ENCODE measurements at regions not wholly inside any gene's neighbourhood (a gene's known extent, or its start where the extent isn't known, plus 50 kb on each side); places are given as distances from the start of the nearest gene placed in this dataset.

DNA sequence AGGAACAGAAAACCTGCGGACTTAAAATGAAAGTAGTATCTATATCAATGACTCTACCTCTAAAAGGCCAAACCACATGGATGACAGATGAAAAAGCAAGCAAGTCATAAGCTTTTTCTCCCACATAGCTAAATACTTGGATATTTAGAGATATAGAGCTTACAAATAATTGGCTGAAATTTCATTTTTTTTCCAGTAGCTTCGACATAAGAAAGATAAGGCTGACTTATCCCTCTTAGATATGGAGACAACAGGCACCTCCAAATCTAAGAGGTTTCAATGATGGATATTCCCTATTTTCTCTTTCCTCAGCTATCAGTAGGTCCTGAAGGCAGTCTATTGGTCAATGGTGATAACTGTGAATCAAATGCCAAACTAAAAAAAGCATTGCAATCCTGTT lies 460.3 kb downstream of the MEIS1 start:
- DNase-seq (ENCODE audit: low read depth) = no peak

DNA sequence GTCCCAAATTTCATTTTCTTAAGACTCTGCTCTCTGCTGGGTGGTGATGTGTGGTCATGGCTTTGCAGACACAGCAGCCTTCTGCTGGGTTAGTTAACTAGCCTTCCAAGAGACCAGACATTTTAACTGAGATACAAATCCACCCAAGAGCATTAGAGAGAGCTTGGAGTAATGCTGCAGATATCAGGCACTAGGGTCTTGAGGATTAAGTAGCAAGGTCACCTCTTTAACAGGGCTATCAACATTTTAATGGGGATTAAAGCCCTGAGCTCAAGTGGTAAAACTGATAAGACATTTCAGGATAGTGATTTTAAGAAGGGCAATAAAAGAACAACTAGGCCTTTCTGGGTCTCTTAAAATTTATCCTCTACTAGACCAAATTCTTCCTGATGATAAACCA lies 461.2 kb downstream of the MEIS1 start:
- no peak for DNase-seq (ENCODE audit: low read depth)

DNA sequence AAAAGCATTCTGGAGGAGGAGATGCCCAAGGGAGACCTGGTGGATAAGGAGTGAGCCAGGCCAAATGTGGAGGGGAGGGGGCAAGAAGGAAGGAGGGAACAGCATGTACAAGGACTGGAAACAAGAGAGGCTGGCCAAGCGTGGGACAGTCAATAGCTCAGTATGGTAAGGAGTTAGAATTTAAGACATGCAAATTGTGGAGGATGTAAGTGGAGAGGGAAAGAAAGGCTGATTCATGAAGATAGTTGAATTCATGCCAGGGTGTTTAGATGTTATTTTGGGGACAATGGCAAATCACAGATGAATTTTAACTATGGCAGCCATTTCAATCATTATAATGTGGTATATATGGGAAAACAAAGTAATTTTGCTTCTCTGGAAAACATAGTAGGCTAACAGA lies 462.3 kb downstream of the MEIS1 start:
- DNase-seq (ENCODE audit: low read depth) = peak; percentile 22

DNA sequence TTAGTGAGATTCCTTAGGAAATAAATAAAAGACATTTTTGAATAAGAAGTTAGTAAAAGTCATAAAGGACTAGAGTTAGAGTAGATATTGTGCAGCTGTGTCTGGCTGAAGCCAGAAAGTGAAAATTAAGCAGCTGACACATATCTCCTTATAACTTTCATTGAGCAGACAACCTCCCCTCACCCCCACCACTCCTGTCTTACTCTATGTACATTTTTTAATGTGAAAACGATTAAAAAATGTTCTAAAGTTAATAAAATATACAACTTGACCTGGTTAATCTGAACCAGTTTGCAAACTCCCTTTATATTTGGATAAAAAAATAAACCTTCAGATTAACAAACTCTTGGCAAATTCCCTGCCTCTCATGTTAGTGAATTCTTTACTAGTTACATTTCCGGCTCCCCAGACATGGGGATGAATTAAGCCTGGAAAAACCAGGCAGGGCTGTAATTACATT lies 462.8 kb downstream of the MEIS1 start:
- DNase-seq (ENCODE audit: low read depth) = no peak

DNA sequence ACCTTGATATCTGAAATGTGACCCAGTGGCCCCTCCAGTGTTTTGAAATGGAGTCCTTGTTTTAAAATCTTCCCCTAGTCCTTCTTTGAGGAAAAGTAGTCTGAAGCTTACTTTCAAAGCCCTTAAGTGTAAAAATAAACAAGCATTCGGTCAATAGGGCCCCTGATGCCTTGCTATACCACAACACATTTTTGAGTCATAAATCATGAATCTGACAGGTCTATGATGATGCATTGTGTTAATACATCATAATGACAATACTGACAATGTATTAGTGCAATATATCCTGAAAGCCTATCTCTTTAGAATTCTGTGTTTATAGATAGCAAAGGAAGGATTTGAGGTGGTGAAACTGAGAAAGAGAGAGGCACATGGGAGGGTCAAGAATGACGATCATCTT lies 464.2 kb downstream of the MEIS1 start:
- no peak for DNase-seq (ENCODE audit: low read depth)

DNA sequence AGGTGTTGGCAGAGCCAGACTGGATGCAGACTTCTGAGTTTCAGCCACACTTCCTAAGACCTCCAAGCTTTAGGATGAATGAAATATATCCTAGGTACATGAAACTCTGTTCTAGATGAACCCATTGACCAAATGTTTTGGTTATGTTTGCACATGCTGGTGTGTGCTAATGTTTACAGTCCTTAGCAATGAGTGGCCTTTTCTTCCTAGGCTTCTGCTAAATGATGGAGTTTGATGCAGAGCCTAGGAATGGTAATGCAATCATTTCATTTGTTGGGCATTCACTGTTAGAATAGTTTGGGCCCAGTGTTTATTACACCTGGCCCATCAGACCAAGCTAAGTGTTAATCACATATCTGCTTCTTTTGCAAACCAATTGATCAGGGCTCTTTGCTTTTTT lies 464.7 kb downstream of the MEIS1 start:
- peak; percentile 9 for DNase-seq (ENCODE audit: low read depth)

DNA sequence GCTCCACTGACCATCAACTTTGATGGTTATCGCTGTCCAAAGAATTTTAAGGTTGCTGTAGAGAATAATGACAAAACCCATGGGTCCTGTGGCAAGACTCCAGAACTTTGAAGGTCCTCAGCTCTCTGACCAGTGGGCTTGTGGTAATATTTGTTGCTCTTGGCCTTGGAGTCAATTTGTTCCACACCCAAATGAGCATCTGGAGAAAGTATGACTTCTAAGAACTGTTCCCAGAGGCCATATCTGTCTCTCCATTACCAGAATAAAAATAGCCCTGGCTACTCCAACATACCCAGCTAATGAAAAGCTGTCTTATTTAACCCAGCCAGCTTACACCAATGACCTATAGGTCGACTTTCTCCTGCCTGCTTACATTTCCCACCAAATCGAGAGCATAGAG lies 466.4 kb downstream of the MEIS1 start:
- DNase-seq (ENCODE audit: low read depth) = no peak

DNA sequence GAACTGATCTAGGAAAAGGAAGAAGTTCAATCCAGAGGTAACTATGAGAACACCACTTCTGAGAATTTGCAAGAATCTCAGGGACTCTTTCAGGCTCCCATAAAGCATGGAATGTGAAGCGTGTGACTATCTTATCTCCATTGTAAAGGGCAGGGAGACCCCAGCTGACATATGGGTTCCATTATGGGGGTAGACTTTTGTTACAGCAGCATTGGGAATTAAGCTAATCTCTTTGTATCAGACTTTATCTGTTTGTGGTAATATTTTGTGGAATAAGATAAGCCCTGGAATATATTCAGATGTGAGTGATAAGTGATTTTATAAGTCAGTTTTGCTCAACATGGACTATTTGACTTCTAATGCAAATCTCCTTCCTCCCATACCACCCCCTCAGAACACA lies 468.3 kb downstream of the MEIS1 start:
- DNase-seq (ENCODE audit: low read depth) = no peak

DNA sequence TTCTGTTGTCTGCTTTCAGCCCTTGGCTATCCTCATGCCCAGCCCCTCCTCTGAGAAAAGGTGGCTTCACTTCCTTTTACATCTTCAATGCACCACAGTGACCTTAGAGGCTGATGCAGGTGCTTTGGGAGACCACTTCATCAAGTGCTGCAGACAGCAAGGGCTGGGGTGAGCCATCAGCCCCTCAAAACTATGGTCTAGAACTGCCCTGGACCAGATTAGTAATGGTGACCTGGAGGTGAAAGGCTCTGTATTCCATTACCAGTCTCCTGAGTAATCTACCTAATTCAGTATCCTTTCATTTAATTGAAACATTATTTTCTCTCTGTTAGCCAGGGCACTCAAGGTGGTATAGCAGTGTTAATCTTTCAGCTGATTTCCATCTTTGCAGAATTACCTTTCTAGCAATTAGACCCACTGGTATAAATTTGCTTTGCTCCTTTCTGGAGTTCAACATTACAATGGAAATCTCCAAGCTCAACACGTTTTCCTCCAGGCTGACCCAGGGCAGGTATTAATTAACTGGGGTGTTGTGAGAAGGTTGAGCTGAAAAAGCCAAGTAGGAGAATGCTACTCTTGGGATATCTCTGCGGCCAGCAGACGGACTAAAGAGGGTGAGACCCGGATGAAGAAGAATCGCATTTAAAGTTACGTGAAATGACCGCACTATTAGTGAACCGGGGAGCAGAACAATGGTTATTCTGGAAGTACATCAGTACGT lies 469.0 kb downstream of the MEIS1 start:
- DNase-seq (ENCODE audit: low read depth) = no peak

DNA sequence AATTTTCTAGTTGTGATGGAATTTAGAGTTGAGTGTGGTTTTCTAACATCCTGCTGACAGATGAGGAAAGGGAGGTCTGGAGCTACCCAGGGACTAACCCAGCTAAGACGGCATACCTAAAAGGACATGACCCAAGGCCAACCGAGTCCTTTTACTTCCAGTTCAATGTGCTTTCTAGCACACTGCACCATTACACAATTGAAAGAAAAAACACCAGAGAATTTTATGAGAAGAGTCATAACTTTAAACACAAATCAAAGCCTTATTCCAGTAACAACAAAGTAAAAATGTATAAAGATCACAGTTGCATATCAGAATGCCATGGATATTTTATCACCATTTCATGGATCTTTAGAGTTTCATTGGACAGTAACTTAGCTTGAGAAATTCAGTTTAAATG lies 480.3 kb downstream of the MEIS1 start:
- no peak for DNase-seq (ENCODE audit: low read depth)

DNA sequence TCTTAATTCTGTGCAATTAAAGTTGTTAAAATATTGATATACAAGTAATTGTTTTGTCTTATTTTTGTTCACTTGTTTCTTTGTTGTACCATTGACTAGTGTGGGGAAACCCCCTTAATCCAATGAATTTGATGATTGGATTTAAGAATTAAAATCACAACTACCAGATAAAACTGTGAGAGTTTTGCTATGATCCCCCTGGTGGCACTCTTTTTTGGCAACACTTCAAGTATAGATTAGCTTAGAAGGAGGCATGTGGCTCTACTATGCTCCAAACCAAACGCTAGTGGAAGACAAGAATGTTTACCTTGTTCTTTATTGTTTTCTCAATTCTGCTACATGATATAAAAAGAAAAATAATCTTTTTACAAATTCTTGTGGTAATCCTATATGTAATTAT lies 477.8 kb upstream of the ETAA1 start:
- DNase-seq (ENCODE audit: low read depth) = no peak

DNA sequence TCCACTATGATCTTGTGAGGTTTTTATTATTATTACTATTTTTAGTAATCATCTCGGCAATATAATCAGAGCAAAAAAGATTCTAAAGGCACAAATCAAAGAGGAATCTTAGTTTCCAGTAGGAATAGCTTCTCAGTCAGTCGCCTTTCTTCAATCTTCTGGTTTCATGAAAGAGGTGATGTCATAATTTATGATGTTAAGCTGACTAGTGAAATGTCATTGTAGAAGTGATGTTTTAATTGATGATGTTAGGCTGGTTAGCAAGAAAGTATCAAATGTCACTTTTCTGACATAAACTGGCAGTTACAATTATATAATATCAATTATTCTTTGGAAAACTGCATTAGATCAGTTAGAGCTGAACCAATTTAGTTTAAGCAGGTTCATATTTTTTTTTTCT lies 476.7 kb upstream of the ETAA1 start:
- DNase-seq (ENCODE audit: low read depth) = no peak

DNA sequence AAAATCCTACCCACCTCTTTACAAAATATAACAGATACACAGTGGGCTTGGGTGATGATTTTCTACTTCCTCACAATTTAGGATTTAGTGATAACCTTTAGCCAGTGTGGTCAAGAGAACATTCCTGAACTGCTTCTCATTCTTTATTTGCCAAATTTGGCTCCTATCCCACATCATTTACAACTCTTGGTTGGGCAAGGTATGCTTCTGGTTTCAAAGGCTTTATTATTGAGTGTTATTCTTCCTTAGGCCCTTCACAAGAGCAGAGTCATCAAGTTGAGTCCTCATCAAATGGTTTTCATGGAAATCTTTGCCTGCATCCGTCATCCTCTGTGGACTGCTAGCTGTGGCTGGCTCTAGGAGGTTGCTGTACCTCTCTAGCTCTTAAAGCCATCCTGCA lies 472.0 kb upstream of the ETAA1 start:
- peak; percentile 47 for DNase-seq (ENCODE audit: low read depth)

DNA sequence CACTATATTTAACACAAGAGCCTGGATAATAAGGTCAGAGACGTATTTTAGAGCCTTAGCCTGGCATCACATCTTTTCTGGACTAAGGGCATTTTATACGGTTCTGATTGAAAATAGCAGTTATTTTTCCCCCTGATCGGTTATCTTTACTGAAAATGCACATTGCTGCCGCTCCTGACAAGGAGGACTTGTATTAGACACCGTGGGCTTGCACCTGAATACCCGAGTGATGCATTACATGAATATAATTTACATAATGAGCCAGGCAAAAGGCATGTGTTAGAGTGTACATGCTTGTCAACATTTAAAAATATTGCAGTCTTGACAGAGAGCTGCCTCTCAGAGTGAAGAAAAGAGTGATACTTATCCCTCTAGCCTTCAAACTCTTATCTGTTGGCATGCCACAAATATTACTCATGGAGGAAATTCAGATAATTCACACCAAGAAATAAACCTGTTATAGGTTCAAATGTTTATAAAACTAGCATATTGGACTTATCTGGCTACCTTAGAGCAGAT lies 470.5 kb upstream of the ETAA1 start:
- DNase-seq (ENCODE audit: low read depth) = no peak

DNA sequence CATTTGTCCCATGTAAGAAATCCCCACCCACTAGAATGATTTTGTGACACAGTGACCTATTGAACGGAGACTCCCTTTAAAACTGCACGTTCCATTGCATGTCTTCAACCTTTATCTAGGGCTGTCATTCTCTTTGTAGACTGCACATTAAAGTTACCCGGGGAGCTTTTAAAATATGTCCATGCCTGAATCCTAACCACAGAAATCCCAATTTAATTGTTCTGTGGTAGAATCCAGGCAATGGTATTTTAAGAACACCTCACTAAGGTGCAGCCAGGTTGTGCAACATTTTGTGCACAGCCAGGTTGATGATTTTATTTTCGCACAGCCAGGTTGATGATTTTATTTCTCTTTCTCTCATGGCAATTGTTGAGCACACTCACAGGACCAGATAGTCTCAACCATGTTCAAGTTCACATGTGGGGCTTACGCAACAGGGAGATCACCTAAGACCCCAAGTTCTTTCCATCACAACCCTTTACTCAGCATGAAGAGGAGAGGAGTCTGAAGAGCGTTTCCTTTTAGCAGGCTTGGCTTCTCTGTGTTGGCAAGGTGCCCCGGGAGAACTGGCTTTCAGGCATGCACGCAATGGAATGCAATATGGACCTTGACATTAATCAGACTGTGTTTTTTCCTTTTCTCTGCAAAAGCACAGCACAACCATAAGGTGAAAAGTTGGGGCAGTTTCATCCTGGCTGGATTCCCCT lies 467.3 kb upstream of the ETAA1 start:
- DNase-seq (ENCODE audit: low read depth) = peak; percentile 43

DNA sequence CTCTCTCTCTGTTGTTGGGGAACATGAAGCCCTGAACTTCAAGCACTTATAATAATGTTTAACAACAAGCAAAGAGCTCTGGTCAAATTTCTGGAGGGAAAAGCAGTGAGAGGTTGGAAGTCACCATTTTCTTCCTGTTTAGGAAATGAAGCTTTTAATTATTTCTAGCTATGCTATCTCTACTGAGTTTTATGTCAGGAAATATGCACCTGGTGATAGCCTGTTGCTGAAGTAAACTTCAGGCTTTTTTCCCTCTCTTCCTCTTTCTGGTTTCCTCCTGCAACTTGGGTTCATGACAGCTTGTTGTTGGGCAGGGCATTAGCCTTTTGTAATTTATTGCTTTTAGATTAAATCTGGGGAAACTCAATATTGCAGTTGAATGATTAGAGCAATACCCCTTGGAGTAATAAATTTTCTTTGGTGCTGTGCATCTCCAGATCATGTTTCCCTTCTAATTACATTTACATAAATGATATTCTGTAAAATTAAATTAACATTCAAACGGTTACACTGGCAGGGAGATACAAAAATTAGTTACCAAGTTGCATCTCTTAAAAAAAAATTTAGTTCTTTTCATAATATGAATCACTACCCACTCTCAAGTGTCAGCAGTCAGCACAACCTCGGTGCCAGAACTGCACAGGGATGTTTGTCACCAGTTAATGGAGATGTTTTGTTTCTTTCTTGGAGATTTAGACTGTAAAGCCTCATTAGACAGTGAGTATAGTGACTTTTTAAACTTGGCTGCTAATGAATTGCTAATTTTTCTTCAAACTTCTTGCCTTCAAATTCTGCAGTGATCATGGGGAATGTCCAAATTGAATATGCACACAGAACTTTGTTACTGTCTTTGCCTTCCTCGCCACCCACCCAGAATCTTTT lies 466.6 kb upstream of the ETAA1 start:
- DNase-seq (ENCODE audit: low read depth) = no peak

DNA sequence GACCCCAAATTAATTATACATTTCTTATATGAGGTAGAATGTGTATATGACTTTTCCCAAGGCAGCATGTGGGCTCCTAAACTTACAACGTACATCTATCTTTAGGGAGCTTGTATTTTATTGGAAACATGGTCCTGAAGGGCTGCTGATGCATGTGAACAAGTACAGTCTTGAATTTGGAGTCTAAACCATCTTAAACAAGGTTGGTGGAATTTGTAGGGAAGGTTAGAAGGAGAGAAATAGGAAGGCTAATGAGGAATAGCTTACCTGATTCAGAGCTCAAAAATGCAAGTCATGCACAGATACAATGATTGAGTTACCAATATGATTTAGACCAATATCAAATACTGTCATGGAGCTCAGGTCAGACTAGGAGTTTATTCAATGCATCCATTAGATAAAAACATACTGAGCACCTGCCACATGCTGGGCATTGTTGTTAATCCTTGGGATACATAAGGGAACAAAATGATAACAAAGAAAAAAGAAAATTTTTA lies 458.6 kb upstream of the ETAA1 start:
- DNase-seq (ENCODE audit: low read depth) = no peak

DNA sequence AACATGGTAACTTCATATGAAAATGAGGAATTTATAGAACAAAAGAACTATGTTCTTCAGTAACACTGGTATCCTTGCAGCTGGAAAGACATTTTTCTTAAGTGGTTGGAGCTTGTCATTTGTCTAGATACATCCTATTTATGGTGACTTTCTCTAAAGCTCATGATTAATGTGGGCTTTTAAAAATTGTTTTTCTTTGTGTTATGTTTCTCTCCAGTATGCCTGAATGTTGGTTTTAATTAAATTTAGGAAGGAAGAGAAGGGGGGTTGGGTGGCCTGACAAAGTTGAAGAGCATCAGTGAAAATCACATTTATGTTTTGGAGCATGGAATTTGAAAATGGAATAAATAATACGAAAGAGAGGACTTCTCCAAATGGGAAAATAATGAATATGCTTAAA lies 457.1 kb upstream of the ETAA1 start:
- DNase-seq (ENCODE audit: low read depth) = no peak

DNA sequence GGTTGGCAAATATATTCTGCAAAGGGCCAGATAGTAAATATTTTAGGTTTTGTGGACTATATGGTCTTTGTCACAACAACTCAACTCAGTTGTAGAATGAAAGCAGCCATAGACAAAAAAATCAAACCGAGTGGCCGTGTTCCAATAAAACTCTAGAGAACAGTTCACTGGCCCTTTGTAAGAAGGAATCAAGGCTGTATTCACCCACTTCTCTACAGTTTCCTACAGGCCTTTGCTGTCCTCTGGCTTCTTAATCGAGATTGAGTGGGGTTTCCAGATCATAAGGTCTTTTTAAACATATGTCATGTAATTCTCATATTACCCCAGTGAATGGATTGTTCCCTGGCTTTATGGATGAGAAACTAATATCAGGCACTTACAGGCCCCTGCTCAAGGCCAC lies 448.9 kb upstream of the ETAA1 start:
- no peak for DNase-seq (ENCODE audit: low read depth)

DNA sequence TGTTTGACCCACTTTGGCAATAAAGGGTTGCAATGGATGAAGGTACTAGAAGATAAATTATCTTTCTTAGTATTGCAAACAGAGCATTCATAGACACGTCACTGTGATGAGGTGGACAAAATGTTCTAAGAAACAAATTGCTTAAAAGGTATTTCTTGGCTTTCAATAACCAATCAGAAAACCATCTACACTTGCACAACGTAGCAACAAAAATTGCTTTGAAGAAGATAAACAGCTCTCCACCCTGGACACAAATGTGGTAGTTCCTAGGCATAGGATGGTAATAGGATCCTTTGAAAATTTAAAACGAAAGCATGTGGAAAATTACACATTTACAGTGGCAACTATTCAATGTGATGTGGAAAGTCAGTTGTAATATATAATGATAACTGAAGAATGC lies 439.9 kb upstream of the ETAA1 start:
- no peak for DNase-seq (ENCODE audit: low read depth)

DNA sequence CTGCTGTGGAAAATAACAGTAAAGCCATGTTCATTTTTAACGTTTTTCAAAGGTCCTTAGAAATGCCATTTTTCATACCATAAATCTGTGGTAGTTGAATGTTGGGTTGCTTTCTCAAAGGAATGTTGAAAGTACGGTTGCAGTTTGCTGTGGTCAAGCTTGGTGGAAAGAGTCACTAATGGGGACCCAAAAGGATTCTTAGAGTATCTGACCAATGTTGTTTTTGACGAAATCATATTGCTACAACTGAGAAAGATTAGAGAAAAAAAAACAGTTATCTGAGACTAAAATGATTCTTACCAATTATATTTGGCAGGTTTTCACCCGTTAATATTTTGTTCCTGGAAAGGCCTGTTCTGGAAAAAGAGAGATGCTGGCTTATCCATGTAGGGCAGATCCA lies 439.5 kb upstream of the ETAA1 start:
- no peak for DNase-seq (ENCODE audit: low read depth)

DNA sequence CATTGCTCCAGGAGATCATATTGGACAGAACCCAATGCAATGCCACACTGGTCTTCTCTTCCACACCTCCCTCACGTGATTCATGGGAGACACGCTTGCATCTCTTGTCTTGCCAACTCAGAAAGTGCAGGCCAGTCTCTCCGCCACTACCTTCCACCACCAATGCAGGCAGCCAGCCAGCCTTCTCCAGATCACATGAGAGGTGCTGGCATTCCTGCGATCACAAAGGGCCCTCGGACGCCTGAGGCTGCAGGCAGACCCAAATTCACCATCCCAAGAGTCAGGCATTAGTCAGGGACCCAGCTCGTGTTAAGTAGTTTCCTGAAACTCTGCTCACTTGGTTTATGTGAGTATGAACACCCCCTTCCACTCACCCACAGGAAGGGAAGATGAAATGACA lies 437.0 kb upstream of the ETAA1 start:
- DNase-seq (ENCODE audit: low read depth) = no peak

DNA sequence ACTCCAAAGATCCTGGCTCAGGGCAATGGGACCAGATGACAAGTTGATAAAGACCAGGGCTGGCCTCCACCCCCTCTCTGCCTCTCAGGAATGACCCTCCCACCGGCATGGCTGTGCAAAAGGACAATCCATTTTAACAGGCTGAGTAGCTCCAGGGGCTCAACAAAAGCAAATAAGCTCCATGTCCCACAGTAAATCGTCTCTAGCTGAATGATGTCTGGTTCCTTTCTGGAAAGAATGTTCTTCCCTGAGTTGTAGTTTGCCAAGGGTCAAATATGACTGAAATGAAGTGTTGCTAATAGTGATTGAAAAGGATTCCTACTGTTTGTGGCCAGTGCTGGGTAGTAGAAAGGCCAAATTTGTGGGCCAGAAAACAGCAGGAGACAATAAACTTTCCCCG lies 434.4 kb upstream of the ETAA1 start:
- DNase-seq (ENCODE audit: low read depth) = no peak

All from ELR (cell line).